GM18909 (cell line): ENCODE measurements at regions not wholly inside any gene's neighbourhood (a gene's known extent, or its start where the extent isn't known, plus 50 kb on each side); places are given as distances from the start of the nearest gene placed in this dataset.

ENCODE experiments used
- ATAC-seq: cut with Tn5 transposase; IDR thresholded peaks from one replicate; pipeline ENCODE4 v1.9.1; 2021; ENCODE audit warnings: mild to moderate bottlenecking; ENCODE audit not compliant: unreplicated experiment, poor library complexity

- no peak for ATAC-seq
Observed at GRCh38 chr10:121015916-121016315, 164.8 kb downstream of the WDR11 start.

- ATAC-seq = no peak
Observed at GRCh38 chr10:121024905-121025584, 173.9 kb downstream of the WDR11 start.

GRCh38 chr10:121025731-121026130 lies 174.6 kb downstream of the WDR11 start:
- ATAC-seq = no peak

- no peak for ATAC-seq
Observed at GRCh38 chr10:121027371-121027770, 176.2 kb downstream of the WDR11 start.

GRCh38 chr10:121032460-121032859 lies 181.3 kb downstream of the WDR11 start:
- ATAC-seq = no peak

GRCh38 chr10:121033366-121033765 lies 182.2 kb downstream of the WDR11 start:
- ATAC-seq = no peak

- ATAC-seq = no peak
Observed at GRCh38 chr10:121036431-121036830, 185.3 kb downstream of the WDR11 start.

- ATAC-seq = no peak
Observed at GRCh38 chr10:121041499-121041898, 190.3 kb downstream of the WDR11 start.

- ATAC-seq = no peak
Observed at GRCh38 chr10:121041906-121042305, 190.7 kb downstream of the WDR11 start.

- no peak for ATAC-seq
Observed at GRCh38 chr10:121042342-121042741, 191.2 kb downstream of the WDR11 start.

- no peak for ATAC-seq
Observed at GRCh38 chr10:121043124-121043849, 192.1 kb downstream of the WDR11 start.

GRCh38 chr10:121048749-121049148 lies 197.6 kb downstream of the WDR11 start:
- ATAC-seq = no peak

GRCh38 chr10:121049489-121049888 lies 198.3 kb downstream of the WDR11 start:
- ATAC-seq = no peak

- ATAC-seq = no peak
Observed at GRCh38 chr10:121049923-121050322, 198.8 kb downstream of the WDR11 start.

- no peak for ATAC-seq
Observed at GRCh38 chr10:121051171-121051570, 200.0 kb downstream of the WDR11 start.

GRCh38 chr10:121051696-121052279 lies 200.6 kb downstream of the WDR11 start:
- no peak for ATAC-seq

GRCh38 chr10:121053151-121053550 lies 202.0 kb downstream of the WDR11 start:
- no peak for ATAC-seq

GRCh38 chr10:121054874-121055273 lies 203.7 kb downstream of the WDR11 start:
- no peak for ATAC-seq

- ATAC-seq = no peak
Observed at GRCh38 chr10:121057269-121057668, 206.1 kb downstream of the WDR11 start.

- no peak for ATAC-seq
Observed at GRCh38 chr10:121058082-121058481, 206.9 kb downstream of the WDR11 start.

- ATAC-seq = no peak
Observed at GRCh38 chr10:121059351-121059750, 208.2 kb downstream of the WDR11 start.

GRCh38 chr10:121062115-121062514 lies 211.0 kb downstream of the WDR11 start:
- no peak for ATAC-seq
